SU-DHL-6 (cell line): ENCODE measurements at regions not wholly inside any gene's neighbourhood (a gene's known extent, or its start where the extent isn't known, plus 50 kb on each side); places are given as distances from the start of the nearest gene placed in this dataset.
"Not testable (repeated sequence)": the region's sequence is repeated elsewhere in the genome, so short reads cannot be mapped to it uniquely, and the experiment has no call there.

Experiments
- CTCF ChIP-seq: fragments of 200-600 bp; sonication (generic); IDR thresholded peaks from one replicate; pipeline ENCODE4 v1.5.1; 2017; ENCODE audit warnings: antibody characterized with exemption, mild to moderate bottlenecking, low read length, moderate library complexity; ENCODE audit not compliant: insufficient read depth, poor library complexity, severe bottlenecking
- EZH2phosphoT487 ChIP-seq: fragments of 200-600 bp; sonication (generic), shearing (Covaris generic); conservative IDR thresholded peaks from 2 replicates; pipeline ENCODE4 v1.6.1; 2018; ENCODE audit warnings: mild to moderate bottlenecking, antibody characterized with exemption, low read length, moderate library complexity, mixed read lengths

- not testable (repeated sequence) for TF ChIP-seq EZH2phosphoT487, CTCF
These were observed 830.8 kb upstream of the TMEFF2 start for GRCh38 chr2:193025556-193025955.
